GM12878 (cell line): ENCODE measurements at regions not wholly inside any gene's neighbourhood (a gene's known extent, or its start where the extent isn't known, plus 50 kb on each side); places are given as distances from the start of the nearest gene placed in this dataset.

Experiments
- ATAC-seq: fragments of 200-7000 bp; cut with Tn5 transposase; 3 replicates; pipeline ENCODE4 v1.9.1; 2020; ENCODE audit warnings: mild to moderate bottlenecking, moderate library complexity
- BruUV-seq: library from RNA; stranded (reverse); fragments of 400-500 nt; replicated peaks from 2 replicates; lab custom pipeline; 2021; lab: Mats Ljungman, UMichigan
- CTCF ChIA-PET: fragments of 300-600 bp; sonication (Branson Sonifier 250); formaldehyde crosslinking; extraction: SDS; loops from one replicate; lab custom pipeline; 2021; ENCODE audit warnings: inconsistent platforms; lab: Yijun Ruan, JAX
- POLR2A ChIA-PET: fragments of 350-600 bp; formaldehyde crosslinking; extraction: SDS; loops from one replicate; lab custom pipeline; 2021; ENCODE audit warnings: inconsistent platforms; lab: Charles Lee
- RAD21 ChIA-PET: fragments of 300-600 bp; sonication (Branson Sonifier 250); formaldehyde crosslinking; loops from one replicate; lab custom pipeline; 2023; ENCODE audit warnings: antibody characterized with exemption; ENCODE audit not compliant: unreplicated experiment; lab: Charles Lee
- SMC1A ChIA-PET: fragments of 300-600 bp; sonication (Branson Sonifier 250); formaldehyde crosslinking; loops from one replicate; lab custom pipeline; 2023; ENCODE audit not compliant: unreplicated experiment, uncharacterized antibody; lab: Charles Lee
- DNase-seq: peaks from one replicate; pipeline ENCODE4 v3.0.0-alpha.2; 2011; ENCODE audit warnings: low read depth, low spot score
- FAIRE-seq: peaks from 3 replicates; lab custom pipeline; 2011; peaks lifted over from hg19 to GRCh38; lab: Jason Lieb, UNC
- H2AFZ ChIP-seq: 2 replicates; pipeline ENCODE4 v1.6.0; 2011; ENCODE audit warnings: low read depth, low read length, control low read depth; ENCODE audit not compliant: control insufficient read depth
- H3K27ac ChIP-seq: 2 replicates; pipeline ENCODE4 v1.5.1; 2011; ENCODE audit warnings: control low read depth; ENCODE audit not compliant: control insufficient read depth, insufficient read depth
- H3K27me3 ChIP-seq, 2 experiments: replicated peaks in 1 of 2; 2 replicates each; pipeline versions ENCODE4 v1.6.0 to v1.6.1; 2011; ENCODE audit warnings: low read length in 1 of 2; ENCODE audit not compliant: control insufficient read depth in 2 of 2, insufficient read depth in 2 of 2
- H3K36me3 ChIP-seq, 2 experiments: 2 replicates each; pipeline ENCODE4 v1.5.1; 2011; ENCODE audit warnings: low read length in 1 of 2; ENCODE audit not compliant: control insufficient read depth in 2 of 2, insufficient read depth in 2 of 2
- H3K4me1 ChIP-seq: 2 replicates; pipeline ENCODE4 v1.6.1; 2011; ENCODE audit warnings: mild to moderate bottlenecking, low read length, moderate library complexity, mixed read lengths; ENCODE audit not compliant: control insufficient read depth, insufficient read depth
- H3K4me2 ChIP-seq: 2 replicates; pipeline ENCODE4 v1.6.0; 2011; ENCODE audit warnings: control low read depth; ENCODE audit not compliant: control insufficient read depth, insufficient read depth
- H3K4me3 ChIP-seq: fragments of 200-600 bp; sonication (generic); 2 replicates; pipeline ENCODE4 v1.5.1; 2016
- H3K79me2 ChIP-seq: 2 replicates; pipeline ENCODE4 v1.6.0; 2011; ENCODE audit warnings: low read length; ENCODE audit not compliant: control insufficient read depth, insufficient read depth
- H3K9ac ChIP-seq: 2 replicates; pipeline ENCODE4 v1.8.0; 2011; ENCODE audit warnings: low read length, control low read depth, mixed read lengths; ENCODE audit not compliant: control insufficient read depth, insufficient read depth
- H3K9me3 ChIP-seq: replicated peaks from 3 replicates; pipeline ENCODE4 v1.5.1; 2011; ENCODE audit warnings: mild to moderate bottlenecking, low read length; ENCODE audit not compliant: control insufficient read depth, insufficient read depth
- H4K20me1 ChIP-seq: 2 replicates; pipeline ENCODE4 v1.6.0; 2011; ENCODE audit not compliant: control insufficient read depth, insufficient read depth
- BACH1 ChIP-seq: fragments of 450-650 bp; IDR thresholded peaks from 2 replicates; pipeline ENCODE4 v1.6.1; 2017; ENCODE audit warnings: mild to moderate bottlenecking, borderline replicate concordance
- BCL11A ChIP-seq: IDR thresholded peaks from 2 replicates; pipeline ENCODE4 v1.6.1; 2011; ENCODE audit warnings: low read depth, low read length
- BHLHE40 ChIP-seq, 2 experiments: fragments of 450-650 bp in 1 of 2; IDR thresholded peaks; 2 replicates each; pipeline ENCODE4 v1.6.1; 2011 to 2017; ENCODE audit warnings: low read depth in 2 of 2, borderline replicate concordance in 1 of 2, improper control_type of control experiment in 1 of 2, low read length in 1 of 2, mild to moderate bottlenecking in 1 of 2
- CBX5 ChIP-seq: sonication (generic); IDR thresholded peaks from 2 replicates; pipeline ENCODE4 v1.6.1; 2016; ENCODE audit warnings: low read depth, moderate library complexity, mild to moderate bottlenecking, inconsistent platforms
- CEBPB ChIP-seq, 2 experiments: fragments of 150-350 bp in 1 of 2; IDR thresholded peaks; 2 replicates each; pipeline ENCODE4 v1.6.1; 2012 to 2014; ENCODE audit warnings: low read depth in 2 of 2, low read length in 2 of 2, borderline replicate concordance in 1 of 2, inconsistent platforms in 1 of 2
- EED ChIP-seq: sonication (generic); IDR thresholded peaks from 2 replicates; pipeline ENCODE4 v1.6.1; 2016; ENCODE audit warnings: antibody characterized with exemption, low read depth
- HDGF ChIP-seq: fragments of 450-650 bp; IDR thresholded peaks from 2 replicates; pipeline ENCODE4 v1.6.1; 2016; ENCODE audit warnings: antibody characterized with exemption
- IKZF1 ChIP-seq: fragments of 450-650 bp; conservative IDR thresholded peaks from 2 replicates; pipeline ENCODE4 v1.6.1; 2017; ENCODE audit warnings: antibody characterized with exemption, mild to moderate bottlenecking
- KAT2A ChIP-seq: conservative IDR thresholded peaks from 2 replicates; pipeline ENCODE4 v1.6.1; 2011; ENCODE audit warnings: low read depth, low read length; ENCODE audit not compliant: control insufficient read depth
- KLF5 ChIP-seq: fragments of 450-650 bp; IDR thresholded peaks from 2 replicates; pipeline ENCODE4 v1.6.1; 2014; ENCODE audit warnings: mild to moderate bottlenecking; ENCODE audit not compliant: partially characterized antibody
- NFIC ChIP-seq: IDR thresholded peaks from 2 replicates; pipeline ENCODE4 v1.6.1; 2012; ENCODE audit warnings: low read depth, mild to moderate bottlenecking, inconsistent platforms, low read length, moderate library complexity
- NRF1 ChIP-seq: conservative IDR thresholded peaks from 2 replicates; pipeline ENCODE4 v1.6.1; 2011; ENCODE audit warnings: mild to moderate bottlenecking, low read depth, low read length, improper control_type of control experiment
- SMAD5 ChIP-seq: IDR thresholded peaks from 2 replicates; pipeline ENCODE4 v1.6.1; 2016; ENCODE audit warnings: antibody characterized with exemption, low read depth
- SP1 ChIP-seq: IDR thresholded peaks from one replicate; pipeline ENCODE4 v1.6.1; 2011; ENCODE audit warnings: low read depth, low read length
- SRF ChIP-seq, 2 experiments: IDR thresholded peaks; 2 replicates each; pipeline ENCODE4 v1.6.1; 2011; ENCODE audit warnings: low read depth in 2 of 2, low read length in 2 of 2, mild to moderate bottlenecking in 1 of 2, moderate library complexity in 1 of 2
- STAT3 ChIP-seq: IDR thresholded peaks from 2 replicates; pipeline ENCODE4 v1.6.1; 2011; ENCODE audit warnings: low read depth, low read length, improper control_type of control experiment
- TCF12 ChIP-seq: IDR thresholded peaks from 2 replicates; pipeline ENCODE4 v1.6.1; 2011; ENCODE audit warnings: low read depth, mild to moderate bottlenecking, low read length
- TCF3 ChIP-seq: IDR thresholded peaks from 2 replicates; pipeline ENCODE4 v1.6.1; 2012; ENCODE audit warnings: low read depth, mild to moderate bottlenecking, low read length, borderline replicate concordance; ENCODE audit not compliant: insufficient read depth
- ZNF217 ChIP-seq: fragments of 450-650 bp; IDR thresholded peaks from 2 replicates; pipeline ENCODE4 v1.6.1; 2017; ENCODE audit warnings: antibody characterized with exemption, mild to moderate bottlenecking
- ZNF622 ChIP-seq: fragments of 450-650 bp; IDR thresholded peaks from 2 replicates; pipeline ENCODE4 v1.6.1; 2017; ENCODE audit warnings: mild to moderate bottlenecking, inconsistent platforms
- WGBS: methylation state at CpG from one replicate; pipeline ENCODE4 v1.1.6; 2016; ENCODE audit warnings: low lambda C conversion rate; ENCODE audit not compliant: insufficient replicate concordance, insufficient coverage; ENCODE audit errors: missing lambda C conversion rate; 5-methylcytosine and 5-hydroxymethylcytosine counted together
- in situ Hi-C: fragments of 300-500 bp; cut with MboI; formaldehyde crosslinking; loops from 9 replicates; pipeline ENCODE4 v1.14.3; 2018; ENCODE audit warnings: mixed read lengths
- intact Hi-C: fragments of 100-400 bp; cut with micrococcal nuclease; formaldehyde crosslinking; loops from one replicate; pipeline ENCODE4 v1.14.2; 2022; ENCODE audit not compliant: unreplicated experiment
- TF ChIP-seq, protein P1 (sequence below): fragments of 450-650 bp; formaldehyde crosslinking; IDR thresholded peaks from 2 replicates; pipeline ENCODE4 v1.4.0; 2022; ENCODE audit warnings: mild to moderate bottlenecking, moderate library complexity
- TF ChIP-seq, protein P2 (sequence below): fragments of 450-650 bp; IDR thresholded peaks from 2 replicates; pipeline ENCODE4 v1.6.1; 2018; ENCODE audit warnings: borderline replicate concordance, mild to moderate bottlenecking; ENCODE audit not compliant: partially characterized antibody

DNA sequence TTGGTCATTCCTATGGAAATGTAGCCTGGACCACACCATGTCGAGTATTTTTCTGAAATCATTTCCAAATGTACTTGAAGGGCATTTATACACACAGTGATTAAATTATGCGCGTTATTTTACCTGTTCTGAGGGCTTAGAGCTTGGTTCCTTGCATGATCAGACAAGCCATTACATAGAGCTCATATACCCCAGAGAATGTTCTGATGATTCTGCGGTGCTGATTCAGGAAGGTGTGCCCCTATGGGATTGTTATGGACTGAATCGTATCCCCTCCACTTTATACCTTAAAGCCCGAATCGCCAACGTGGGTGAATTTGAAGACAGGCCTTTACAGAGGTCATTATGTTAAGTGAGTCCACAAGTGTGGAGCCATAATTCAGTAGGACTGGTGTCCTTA, 848.9 kb downstream of the TRIML1 start (continued):
- TF ChIP-seq KAT2A: no peak
- TF ChIP-seq STAT3: no peak
- TF ChIP-seq SP1: no peak
- TF ChIP-seq ZNF622: no peak
- TF ChIP-seq TCF12: no peak
- no peak for TF ChIP-seq EED
- no peak for TF ChIP-seq CEBPB (IDR thresholded peaks at IDR 0.05; ENCODE audit: borderline replicate concordance in 1 of 2, low read depth in 2 of 2, low read length in 2 of 2)

DNA sequence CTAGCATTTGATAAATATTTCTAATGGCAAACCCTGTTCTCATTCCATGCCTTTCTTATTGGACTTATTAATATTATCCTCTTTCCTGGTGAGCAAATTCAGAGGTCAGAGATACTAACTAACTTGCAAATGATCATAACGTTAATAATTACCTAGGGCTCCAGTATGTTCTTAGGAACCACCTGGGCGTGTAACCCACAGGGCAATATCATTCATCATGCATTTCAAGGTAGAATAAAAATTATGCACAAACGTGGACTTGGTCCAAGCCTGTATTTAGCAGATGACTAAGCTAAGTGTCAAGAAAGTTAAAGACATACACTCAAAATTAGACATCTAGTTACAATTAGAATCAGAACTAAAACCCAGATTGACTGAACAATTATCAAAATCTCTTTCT, 850.1 kb downstream of the TRIML1 start:
- FAIRE-seq: no peak
- no peak for TF ChIP-seq ZNF217
- no peak for TF ChIP-seq KLF5
- TF ChIP-seq CBX5: no peak
- no peak for TF ChIP-seq BCL11A
- TF ChIP-seq, protein P1, sequence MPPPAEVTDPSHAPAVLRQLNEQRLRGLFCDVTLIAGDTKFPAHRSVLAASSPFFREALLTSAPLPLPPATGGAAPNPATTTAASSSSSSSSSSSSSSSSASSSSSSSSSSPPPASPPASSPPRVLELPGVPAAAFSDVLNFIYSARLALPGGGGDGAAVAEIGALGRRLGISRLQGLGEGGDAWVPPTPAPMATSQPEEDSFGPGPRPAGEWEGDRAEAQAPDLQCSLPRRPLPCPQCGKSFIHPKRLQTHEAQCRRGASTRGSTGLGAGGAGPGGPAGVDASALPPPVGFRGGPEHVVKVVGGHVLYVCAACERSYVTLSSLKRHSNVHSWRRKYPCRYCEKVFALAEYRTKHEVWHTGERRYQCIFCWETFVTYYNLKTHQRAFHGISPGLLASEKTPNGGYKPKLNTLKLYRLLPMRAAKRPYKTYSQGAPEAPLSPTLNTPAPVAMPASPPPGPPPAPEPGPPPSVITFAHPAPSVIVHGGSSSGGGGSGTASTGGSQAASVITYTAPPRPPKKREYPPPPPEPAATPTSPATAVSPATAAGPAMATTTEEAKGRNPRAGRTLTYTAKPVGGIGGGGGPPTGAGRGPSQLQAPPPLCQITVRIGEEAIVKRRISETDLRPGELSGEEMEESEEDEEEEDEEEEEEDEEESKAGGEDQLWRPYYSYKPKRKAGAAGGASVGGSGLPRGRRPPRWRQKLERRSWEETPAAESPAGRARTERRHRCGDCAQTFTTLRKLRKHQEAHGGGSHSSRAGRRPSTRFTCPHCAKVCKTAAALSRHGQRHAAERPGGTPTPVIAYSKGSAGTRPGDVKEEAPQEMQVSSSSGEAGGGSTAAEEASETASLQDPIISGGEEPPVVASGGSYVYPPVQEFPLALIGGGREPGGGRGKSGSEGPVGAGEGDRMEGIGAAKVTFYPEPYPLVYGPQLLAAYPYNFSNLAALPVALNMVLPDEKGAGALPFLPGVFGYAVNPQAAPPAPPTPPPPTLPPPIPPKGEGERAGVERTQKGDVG (CRISPR knock-in tag): no peak
- TF ChIP-seq NFIC: no peak
- no peak for TF ChIP-seq SMAD5
- no peak for TF ChIP-seq IKZF1
- TF ChIP-seq NRF1: no peak
- TF ChIP-seq TCF3: no peak
- no peak for TF ChIP-seq BHLHE40 (IDR thresholded peaks at IDR 0.05; ENCODE audit: borderline replicate concordance in 1 of 2, low read depth in 2 of 2, low read length in 1 of 2)
- TF ChIP-seq CEBPB (IDR thresholded peaks at IDR 0.05; ENCODE audit: borderline replicate concordance in 1 of 2, low read depth in 2 of 2, low read length in 2 of 2): no peak
- TF ChIP-seq BACH1: no peak
- TF ChIP-seq HDGF: no peak
- TF ChIP-seq SRF (IDR thresholded peaks at IDR 0.05; ENCODE audit: low read depth in 2 of 2, low read length in 2 of 2): no peak
- TF ChIP-seq, protein P2, sequence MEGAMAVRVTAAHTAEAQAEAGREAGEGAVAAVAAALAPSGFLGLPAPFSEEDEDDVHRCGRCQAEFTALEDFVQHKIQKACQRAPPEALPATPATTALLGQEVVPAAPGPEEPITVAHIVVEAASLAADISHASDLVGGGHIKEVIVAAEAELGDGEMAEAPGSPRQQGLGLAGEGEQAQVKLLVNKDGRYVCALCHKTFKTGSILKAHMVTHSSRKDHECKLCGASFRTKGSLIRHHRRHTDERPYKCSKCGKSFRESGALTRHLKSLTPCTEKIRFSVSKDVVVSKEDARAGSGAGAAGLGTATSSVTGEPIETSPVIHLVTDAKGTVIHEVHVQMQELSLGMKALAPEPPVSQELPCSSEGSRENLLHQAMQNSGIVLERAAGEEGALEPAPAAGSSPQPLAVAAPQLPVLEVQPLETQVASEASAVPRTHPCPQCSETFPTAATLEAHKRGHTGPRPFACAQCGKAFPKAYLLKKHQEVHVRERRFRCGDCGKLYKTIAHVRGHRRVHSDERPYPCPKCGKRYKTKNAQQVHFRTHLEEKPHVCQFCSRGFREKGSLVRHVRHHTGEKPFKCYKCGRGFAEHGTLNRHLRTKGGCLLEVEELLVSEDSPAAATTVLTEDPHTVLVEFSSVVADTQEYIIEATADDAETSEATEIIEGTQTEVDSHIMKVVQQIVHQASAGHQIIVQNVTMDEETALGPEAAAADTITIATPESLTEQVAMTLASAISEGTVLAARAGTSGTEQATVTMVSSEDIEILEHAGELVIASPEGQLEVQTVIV: no peak

More for the DNA sequence above, 850.1 kb downstream of the TRIML1 start:
- ChIA-PET POLR2A (no interaction called here), RAD21 (no interaction called here), CTCF (no interaction called here), SMC1A (no interaction called here)
- DNase-seq: no peak
- H2AFZ ChIP-seq: no peak overlapping the region
- in situ Hi-C loops (no loop called here), intact Hi-C loops (no loop called here)
- H3K9me3 ChIP-seq: no peaks in the 10 kb centered on the region
- no peak overlapping the region for H3K27ac ChIP-seq
- H3K4me1 ChIP-seq: no peaks in the 10 kb centered on the region
- no peak overlapping the region for H3K4me3 ChIP-seq
- H4K20me1 ChIP-seq: no peaks in the 10 kb centered on the region
- H3K9ac ChIP-seq: no peak overlapping the region
- ATAC-seq: no peak
- BruUV-seq: no TSS peak
- 29% methylated on average over 3 of the region's 3 CpGs for WGBS
- H3K4me2 ChIP-seq: no peak overlapping the region
- H3K79me2 ChIP-seq: no peaks in the 10 kb centered on the region
- H3K27me3 ChIP-seq: no peaks in the 10 kb centered on the region
- no peaks in the 10 kb centered on the region for H3K36me3 ChIP-seq
